BJ (cell line): ENCODE measurements at regions not wholly inside any gene's neighbourhood (a gene's known extent, or its start where the extent isn't known, plus 50 kb on each side); places are given as distances from the start of the nearest gene placed in this dataset.

ENCODE experiments used
- CTCF ChIA-PET: fragments of 350-600 bp; formaldehyde crosslinking; extraction: SDS; loops from one replicate; lab custom pipeline; 2021; ENCODE audit warnings: antibody characterized with exemption, inconsistent platforms; lab: Yijun Ruan, JAX
- POLR2A ChIA-PET: fragments of 300-600 bp; sonication (Branson Sonifier 250); formaldehyde crosslinking; extraction: SDS; loops from one replicate; lab custom pipeline; 2021; ENCODE audit warnings: antibody characterized with exemption; lab: Charles Lee
- DNase-seq: peaks from one replicate; pipeline ENCODE4 v3.0.0-alpha.2; 2011; ENCODE audit warnings: low read depth
- H3K27me3 ChIP-seq: 2 replicates; pipeline ENCODE4 v1.6.0; 2011; ENCODE audit warnings: low read length; ENCODE audit not compliant: control insufficient read depth, insufficient read depth
- H3K36me3 ChIP-seq: 2 replicates; pipeline ENCODE4 v1.5.1; 2011; ENCODE audit warnings: low read length; ENCODE audit not compliant: control insufficient read depth, insufficient read depth
- H3K4me3 ChIP-seq: 2 replicates; pipeline ENCODE4 v1.5.1; 2011; ENCODE audit warnings: low read depth, mild to moderate bottlenecking, control low read depth, low read length
- TF ChIP-seq, protein P1 (sequence below): IDR thresholded peaks from 2 replicates; pipeline ENCODE4 v1.5.1; 2011; ENCODE audit warnings: low read depth, mild to moderate bottlenecking, control low read depth, inconsistent platforms, low read length, moderate library complexity; ENCODE audit not compliant: insufficient read depth

DNA sequence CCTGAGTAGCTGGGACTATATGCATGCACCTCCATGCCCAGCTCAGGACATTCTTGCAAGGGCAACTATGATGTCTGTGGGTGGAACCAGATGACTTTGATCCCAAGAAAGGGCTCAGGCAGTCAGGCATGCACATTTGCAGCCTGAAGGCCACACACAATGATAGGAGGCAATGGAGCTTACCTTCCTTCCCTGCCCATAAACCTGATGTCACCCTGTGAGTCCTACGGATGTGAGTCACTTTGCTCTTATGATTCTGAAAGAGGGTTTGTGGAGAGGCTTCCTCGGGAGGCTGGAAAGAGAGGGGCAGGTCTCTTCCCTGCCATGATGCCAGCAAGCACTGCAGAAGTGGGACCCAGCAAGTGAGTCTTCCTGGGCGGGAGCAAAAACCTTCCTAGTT is 202.4 kb downstream of the LY86 start:
- H3K36me3 ChIP-seq, result no peaks in the 10 kb centered on the region
- ChIA-PET POLR2A (no interaction called here), CTCF (no interaction called here)
- no peaks in the 10 kb centered on the region for H3K27me3 ChIP-seq
- no peak for DNase-seq
- no peak overlapping the region for H3K4me3 ChIP-seq
- TF ChIP-seq, protein P1, sequence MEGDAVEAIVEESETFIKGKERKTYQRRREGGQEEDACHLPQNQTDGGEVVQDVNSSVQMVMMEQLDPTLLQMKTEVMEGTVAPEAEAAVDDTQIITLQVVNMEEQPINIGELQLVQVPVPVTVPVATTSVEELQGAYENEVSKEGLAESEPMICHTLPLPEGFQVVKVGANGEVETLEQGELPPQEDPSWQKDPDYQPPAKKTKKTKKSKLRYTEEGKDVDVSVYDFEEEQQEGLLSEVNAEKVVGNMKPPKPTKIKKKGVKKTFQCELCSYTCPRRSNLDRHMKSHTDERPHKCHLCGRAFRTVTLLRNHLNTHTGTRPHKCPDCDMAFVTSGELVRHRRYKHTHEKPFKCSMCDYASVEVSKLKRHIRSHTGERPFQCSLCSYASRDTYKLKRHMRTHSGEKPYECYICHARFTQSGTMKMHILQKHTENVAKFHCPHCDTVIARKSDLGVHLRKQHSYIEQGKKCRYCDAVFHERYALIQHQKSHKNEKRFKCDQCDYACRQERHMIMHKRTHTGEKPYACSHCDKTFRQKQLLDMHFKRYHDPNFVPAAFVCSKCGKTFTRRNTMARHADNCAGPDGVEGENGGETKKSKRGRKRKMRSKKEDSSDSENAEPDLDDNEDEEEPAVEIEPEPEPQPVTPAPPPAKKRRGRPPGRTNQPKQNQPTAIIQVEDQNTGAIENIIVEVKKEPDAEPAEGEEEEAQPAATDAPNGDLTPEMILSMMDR, result no peak

DNA sequence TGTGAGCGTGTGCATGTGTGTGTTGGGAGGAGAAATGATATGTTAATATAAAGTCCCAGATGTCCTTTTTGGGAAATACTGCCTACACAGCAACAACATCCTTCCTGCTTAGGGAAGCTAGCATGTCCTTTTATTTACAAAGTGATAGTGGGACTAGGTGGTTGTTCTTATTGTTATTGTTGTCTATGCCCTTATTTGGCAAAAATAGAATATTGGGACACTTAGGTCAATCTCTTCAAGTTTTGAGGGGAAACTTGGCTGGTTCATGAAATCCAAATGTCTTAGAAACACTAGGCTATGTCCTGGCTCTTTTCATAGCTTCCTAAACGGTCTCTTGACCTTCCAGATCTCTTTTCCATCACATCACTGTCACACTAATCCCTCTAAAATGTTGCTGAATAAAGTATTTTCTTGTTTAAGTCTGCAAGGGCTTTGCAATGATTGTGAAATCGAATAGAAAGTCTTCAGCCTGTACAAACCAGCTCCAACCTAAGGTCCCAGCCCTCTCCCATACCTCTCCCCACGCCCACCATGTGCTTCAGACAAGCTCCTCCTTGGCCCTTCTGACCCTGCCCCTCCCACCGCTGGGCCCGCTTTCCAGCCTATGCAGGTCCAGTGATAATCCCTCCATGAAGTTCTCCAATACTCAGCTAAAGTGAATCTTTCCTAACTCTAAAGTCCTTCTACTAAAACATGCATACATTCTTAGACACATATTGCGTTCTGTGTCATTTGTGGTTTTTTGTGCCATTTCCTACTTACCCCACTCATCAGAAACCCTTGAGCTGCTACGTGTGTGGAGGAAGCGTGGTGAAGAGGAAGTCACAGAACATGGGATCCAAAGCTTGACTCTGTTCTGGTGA is 205.1 kb downstream of the LY86 start:
- ChIA-PET POLR2A (no interaction called here), CTCF (interaction anchor here (1.0 to 1.7 kb wide), 2 partner anchors 9 to 15 kb away, joined by 3 to 5 read pairs; no protein-coding TSS in a partner anchor)
- H3K27me3 ChIP-seq, result no peaks in the 10 kb centered on the region
- H3K4me3 ChIP-seq, result no peak overlapping the region
- TF ChIP-seq, protein P1, result no peak
- no peaks in the 10 kb centered on the region for H3K36me3 ChIP-seq
- DNase-seq, result no peak

DNA sequence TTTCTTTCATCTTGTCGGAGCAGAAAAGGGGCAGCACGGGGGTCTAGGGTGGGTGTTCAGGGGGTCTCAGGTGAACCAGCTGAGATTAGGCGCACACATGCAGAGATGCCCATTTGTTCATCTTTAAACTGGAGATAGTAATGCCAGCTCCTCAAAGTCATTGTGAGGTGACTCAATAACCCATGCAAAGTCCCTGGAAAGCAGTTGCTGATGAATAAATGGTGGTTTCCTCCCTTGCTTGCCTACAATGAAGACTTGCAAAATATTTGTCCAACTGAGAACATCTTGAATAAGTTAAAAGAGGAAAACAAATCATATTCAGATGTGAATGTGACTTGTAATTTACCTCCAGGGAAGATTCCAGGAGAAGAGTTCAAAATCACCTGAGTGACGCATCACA is 206.9 kb downstream of the LY86 start:
- POLR2A ChIA-PET, result no interaction called here
- CTCF ChIA-PET, result no interaction called here
- Histone ChIP-seq H3K36me3 (no peaks in the 10 kb centered on the region), H3K4me3 (no peak overlapping the region), H3K27me3 (no peaks in the 10 kb centered on the region)
- DNase-seq, result no peak
- TF ChIP-seq, protein P1, result no peak

DNA sequence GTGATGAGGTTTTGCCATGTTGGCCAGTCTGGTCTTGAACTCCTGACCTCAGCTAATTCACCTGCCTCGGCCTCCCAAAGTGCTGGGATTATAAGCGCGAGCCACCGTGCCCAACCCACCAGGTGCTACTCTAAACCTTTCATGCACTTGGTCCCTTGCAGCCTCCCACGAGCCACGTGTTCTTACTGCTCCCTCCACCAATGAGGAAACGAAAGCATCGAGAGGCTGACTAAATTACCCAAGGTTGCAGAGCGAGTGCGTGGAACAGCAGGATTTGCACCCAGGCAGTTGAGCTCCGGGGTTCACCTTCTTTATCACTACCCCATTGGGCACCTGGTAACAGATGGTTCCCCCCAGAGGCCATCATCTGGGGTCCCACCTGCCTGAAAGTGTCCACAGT is 208.3 kb downstream of the LY86 start:
- H3K36me3 ChIP-seq, result no peaks in the 10 kb centered on the region
- POLR2A ChIA-PET, result no interaction called here
- H3K4me3 ChIP-seq, result no peak overlapping the region
- TF ChIP-seq, protein P1, result no peak
- CTCF ChIA-PET, result no interaction called here
- DNase-seq, result no peak
- H3K27me3 ChIP-seq, result no peaks in the 10 kb centered on the region

DNA sequence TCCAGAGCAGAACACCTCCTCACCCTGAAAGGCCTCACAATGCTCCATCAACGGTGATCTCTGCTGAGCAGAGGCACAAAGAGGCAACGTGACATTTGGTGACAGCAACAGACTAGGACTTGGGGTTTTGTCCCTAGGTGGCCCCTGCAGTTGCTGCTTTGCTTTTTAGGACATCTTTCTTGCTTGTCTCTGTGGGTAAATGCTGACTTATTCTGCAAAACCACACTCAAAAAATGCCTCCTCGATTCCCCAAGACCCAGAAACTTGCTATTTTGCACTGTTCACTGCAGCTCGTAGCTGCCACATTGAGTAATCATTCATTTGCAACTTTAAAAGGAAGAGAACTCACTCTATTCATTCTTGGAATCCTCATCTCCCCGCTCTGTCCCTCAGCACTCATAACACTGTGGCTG is 209.9 kb downstream of the LY86 start:
- H3K36me3 ChIP-seq, result no peaks in the 10 kb centered on the region
- no peaks in the 10 kb centered on the region for H3K27me3 ChIP-seq
- no peak overlapping the region for H3K4me3 ChIP-seq
- CTCF ChIA-PET, result no interaction called here
- DNase-seq, result no peak
- POLR2A ChIA-PET, result no interaction called here
- TF ChIP-seq, protein P1, result no peak
